ENCODE measurements at regions not wholly inside any gene's neighbourhood (a gene's known extent, or its start where the extent isn't known, plus 50 kb on each side); places are given as distances from the start of the nearest gene placed in this dataset.

DNA sequence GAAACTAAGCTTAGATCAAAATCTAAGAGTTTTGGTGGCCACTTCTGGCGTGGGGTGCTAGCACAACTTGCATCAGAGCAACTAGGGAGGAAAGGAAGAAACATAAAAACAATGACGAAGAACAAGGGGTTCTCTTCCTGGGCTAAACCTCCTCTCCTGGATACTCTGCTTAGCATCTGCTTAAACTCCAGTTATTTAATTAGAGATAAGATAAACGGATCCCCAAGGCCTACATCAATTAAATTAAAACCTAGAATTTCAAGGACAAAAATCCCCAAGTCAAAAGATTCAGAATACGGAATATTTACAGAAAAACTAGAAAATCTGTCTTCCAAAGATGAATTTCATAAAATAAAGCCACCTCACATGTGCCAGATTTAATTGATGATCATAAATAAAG is 281.9 kb downstream of the SHOX2 start:
- Mint-ChIP-seq H3K4me1 (no peaks in the 10 kb centered on the region), H3K27me3 (ENCODE audit: low read depth) (peaks cover 13% of the 10 kb centered on the region), H3K9me3 (peaks cover 11% of the 10 kb centered on the region), H3K36me3 (peaks cover 2% of the 10 kb centered on the region), H3K27ac (no peak overlapping the region), H3K4me3 (no peak overlapping the region)
- TF ChIP-seq, protein P1, sequence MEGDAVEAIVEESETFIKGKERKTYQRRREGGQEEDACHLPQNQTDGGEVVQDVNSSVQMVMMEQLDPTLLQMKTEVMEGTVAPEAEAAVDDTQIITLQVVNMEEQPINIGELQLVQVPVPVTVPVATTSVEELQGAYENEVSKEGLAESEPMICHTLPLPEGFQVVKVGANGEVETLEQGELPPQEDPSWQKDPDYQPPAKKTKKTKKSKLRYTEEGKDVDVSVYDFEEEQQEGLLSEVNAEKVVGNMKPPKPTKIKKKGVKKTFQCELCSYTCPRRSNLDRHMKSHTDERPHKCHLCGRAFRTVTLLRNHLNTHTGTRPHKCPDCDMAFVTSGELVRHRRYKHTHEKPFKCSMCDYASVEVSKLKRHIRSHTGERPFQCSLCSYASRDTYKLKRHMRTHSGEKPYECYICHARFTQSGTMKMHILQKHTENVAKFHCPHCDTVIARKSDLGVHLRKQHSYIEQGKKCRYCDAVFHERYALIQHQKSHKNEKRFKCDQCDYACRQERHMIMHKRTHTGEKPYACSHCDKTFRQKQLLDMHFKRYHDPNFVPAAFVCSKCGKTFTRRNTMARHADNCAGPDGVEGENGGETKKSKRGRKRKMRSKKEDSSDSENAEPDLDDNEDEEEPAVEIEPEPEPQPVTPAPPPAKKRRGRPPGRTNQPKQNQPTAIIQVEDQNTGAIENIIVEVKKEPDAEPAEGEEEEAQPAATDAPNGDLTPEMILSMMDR (IDR thresholded peaks at IDR 0.05; ENCODE audit: unreplicated experiment) = no peak
- no peak for DNase-seq (ENCODE audit: low spot score in 2 of 2, unreplicated experiment in 2 of 2)

DNA sequence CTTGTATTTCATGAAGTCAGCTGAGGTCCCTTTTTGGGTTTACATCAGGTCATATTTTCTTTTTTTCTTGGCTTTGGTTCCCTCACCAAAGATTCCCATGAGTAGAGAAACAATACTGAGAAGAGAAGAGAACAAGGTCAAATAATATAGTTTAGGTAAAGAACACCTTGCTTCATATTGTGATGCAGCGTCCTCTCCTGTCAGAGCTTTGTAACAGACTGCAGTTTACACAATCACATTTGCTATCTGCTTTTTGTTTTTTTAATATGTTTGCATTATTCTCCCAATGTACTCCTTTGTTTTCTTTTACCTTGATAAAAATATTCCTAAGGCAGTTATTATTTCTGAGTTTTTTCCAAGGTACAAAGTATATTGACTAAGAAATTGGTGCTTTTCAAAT is 283.2 kb downstream of the SHOX2 start:
- Mint-ChIP-seq H3K36me3 (no peaks in the 10 kb centered on the region), H3K4me1 (no peaks in the 10 kb centered on the region), H3K9me3 (peaks cover 4% of the 10 kb centered on the region), H3K27ac (no peak overlapping the region), H3K27me3 (ENCODE audit: low read depth) (peaks cover 15% of the 10 kb centered on the region), H3K4me3 (no peak overlapping the region)
- TF ChIP-seq, protein P1 (IDR thresholded peaks at IDR 0.05; ENCODE audit: unreplicated experiment) = no peak
- no peak for DNase-seq (ENCODE audit: low spot score in 2 of 2, unreplicated experiment in 2 of 2)

DNA sequence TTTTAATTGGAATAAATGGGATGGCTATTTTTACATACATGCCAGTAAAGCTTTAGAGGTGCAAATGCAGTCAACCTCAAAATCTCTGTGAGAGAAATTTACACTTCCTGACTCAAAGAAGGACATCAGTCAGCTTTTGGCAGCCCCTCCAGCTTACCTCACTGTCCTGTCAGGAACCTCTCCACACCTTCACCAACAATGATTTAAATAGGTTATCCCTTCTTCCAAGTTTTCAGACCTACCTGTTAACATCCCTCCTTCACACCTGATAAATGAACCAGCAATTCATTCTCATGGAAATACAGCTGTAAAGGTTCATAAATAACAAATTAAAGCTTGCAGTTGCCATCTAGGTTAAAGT is 286.1 kb downstream of the SHOX2 start:
- no peak overlapping the region for H3K4me3 Mint-ChIP-seq
- H3K27ac Mint-ChIP-seq = no peak overlapping the region
- H3K27me3 Mint-ChIP-seq (ENCODE audit: low read depth) = peaks cover 31% of the 10 kb centered on the region

DNA sequence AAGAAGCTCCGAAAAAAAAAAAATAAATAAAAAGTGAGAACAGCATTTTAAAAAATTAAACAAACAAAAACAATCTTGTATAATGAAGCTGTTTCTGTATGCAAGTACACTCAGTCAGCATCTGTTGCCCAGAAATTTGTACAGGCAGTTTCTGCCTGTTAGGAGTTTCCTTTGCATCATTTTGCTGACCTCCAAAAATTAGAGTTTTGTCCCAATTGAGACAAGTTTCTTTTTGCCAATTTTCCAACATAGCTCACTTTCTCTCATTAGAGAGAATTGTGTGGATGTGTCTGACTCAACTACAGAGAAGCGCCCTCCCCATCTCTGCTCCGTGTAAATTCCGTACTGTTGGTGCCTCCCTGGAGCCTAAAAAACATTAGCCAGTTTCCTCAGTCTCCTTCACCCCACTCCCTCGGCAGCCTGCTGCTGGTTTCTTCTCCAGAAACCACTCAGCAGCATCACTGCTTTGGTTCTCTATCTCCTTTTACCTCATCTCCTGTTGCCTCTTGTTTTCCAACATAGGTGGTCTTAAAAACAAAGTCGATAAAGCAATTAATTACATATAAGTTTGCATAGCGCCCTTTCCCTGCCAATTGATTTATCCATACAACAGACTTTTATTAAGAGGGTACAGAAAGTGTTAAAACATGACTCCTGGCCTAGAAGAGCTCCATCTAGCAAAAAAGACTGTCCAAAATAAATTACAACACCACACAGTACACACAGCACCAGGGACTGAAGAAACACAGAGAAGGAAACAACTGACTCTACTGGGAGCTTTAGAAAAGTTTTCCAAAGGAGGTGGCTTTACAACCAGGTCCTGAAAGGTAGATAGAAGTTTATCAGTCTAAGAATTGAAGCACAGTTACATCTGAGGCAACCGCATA is 286.7 kb downstream of the SHOX2 start:
- Mint-ChIP-seq H3K36me3 (no peaks in the 10 kb centered on the region), H3K9me3 (no peaks in the 10 kb centered on the region), H3K4me1 (no peaks in the 10 kb centered on the region), H3K27me3 (ENCODE audit: low read depth) (peaks cover 31% of the 10 kb centered on the region), H3K4me3 (no peak overlapping the region), H3K27ac (no peak overlapping the region)
- TF ChIP-seq, protein P1 (IDR thresholded peaks at IDR 0.05; ENCODE audit: unreplicated experiment) = no peak
- DNase-seq (ENCODE audit: low spot score in 2 of 2, unreplicated experiment in 2 of 2) = no peak

More for the DNA sequence above, 286.1 kb downstream of the SHOX2 start:
- TF ChIP-seq, protein P1 (IDR thresholded peaks at IDR 0.05; ENCODE audit: unreplicated experiment) = no peak
- DNase-seq (ENCODE audit: low spot score in 2 of 2, unreplicated experiment in 2 of 2) = no peak
- Mint-ChIP-seq H3K9me3 (no peaks in the 10 kb centered on the region), H3K4me1 (no peaks in the 10 kb centered on the region), H3K36me3 (no peaks in the 10 kb centered on the region)

DNA sequence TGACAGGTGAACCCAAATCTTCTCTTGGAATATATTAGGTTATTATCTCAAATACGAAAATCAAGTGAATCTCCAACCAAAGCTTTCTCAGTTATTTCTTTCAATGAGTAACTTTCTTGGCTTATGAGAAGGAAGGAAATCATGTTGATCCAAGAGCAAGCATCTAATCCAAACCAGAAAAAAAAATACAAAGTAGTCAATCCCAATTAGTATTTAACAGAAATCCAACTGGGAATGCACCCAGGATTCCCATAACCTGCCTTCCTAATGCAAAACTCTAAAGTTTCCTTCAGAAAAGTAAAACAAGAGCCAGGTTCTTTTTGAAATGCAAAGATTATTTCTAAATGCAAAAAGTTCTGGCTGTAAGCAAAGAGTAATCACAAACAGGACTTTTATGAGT is 289.3 kb downstream of the SHOX2 start:
- Mint-ChIP-seq H3K36me3 (no peaks in the 10 kb centered on the region), H3K27ac (no peak overlapping the region), H3K4me1 (no peaks in the 10 kb centered on the region), H3K4me3 (no peak overlapping the region), H3K27me3 (ENCODE audit: low read depth) (peaks cover 33% of the 10 kb centered on the region), H3K9me3 (no peaks in the 10 kb centered on the region)
- no peak for DNase-seq (ENCODE audit: low spot score in 2 of 2, unreplicated experiment in 2 of 2)
- TF ChIP-seq, protein P1 (IDR thresholded peaks at IDR 0.05; ENCODE audit: unreplicated experiment) = no peak

Data from mesothelial cell of epicardium (in vitro differentiated cells).